IPS DF 6.9 (cell line): ENCODE measurements at regions not wholly inside any gene's neighbourhood (a gene's known extent, or its start where the extent isn't known, plus 50 kb on each side); places are given as distances from the start of the nearest gene placed in this dataset.

ENCODE experiments used
- DNase-seq: peaks from one replicate; pipeline ENCODE4 v3.0.0-alpha.2; 2013; ENCODE audit warnings: low read depth, low spot score
- H3K27ac ChIP-seq: one replicate; pipeline ENCODE4 v1.5.1; 2013; ENCODE audit warnings: low read length, control low read depth
- H3K27me3 ChIP-seq: 2 replicates; pipeline ENCODE4 v1.6.1; 2013; ENCODE audit warnings: mild to moderate bottlenecking, low read length; ENCODE audit not compliant: control insufficient read depth, insufficient read depth
- H3K36me3 ChIP-seq: 2 replicates; pipeline ENCODE4 v1.6.1; 2013; ENCODE audit warnings: low read length; ENCODE audit not compliant: control insufficient read depth, insufficient read depth
- H3K4me1 ChIP-seq: 2 replicates; pipeline ENCODE4 v1.6.1; 2013; ENCODE audit warnings: low read length; ENCODE audit not compliant: control insufficient read depth, insufficient read depth
- H3K4me3 ChIP-seq: 2 replicates; pipeline ENCODE4 v1.5.1; 2013; ENCODE audit warnings: mild to moderate bottlenecking, low read length
- H3K9me3 ChIP-seq: 2 replicates; pipeline ENCODE4 v1.6.1; 2013; ENCODE audit warnings: low read length, inconsistent platforms; ENCODE audit not compliant: control insufficient read depth, insufficient read depth
- WGBS: extraction: QIAGEN DNeasy Blood & Tissue Kit; methylation state at CpG from one replicate; pipeline ENCODE4 v1.1.7; 2013; ENCODE audit warnings: mixed read lengths, missing lambda C conversion rate; ENCODE audit not compliant: insufficient read length, insufficient coverage; 5-methylcytosine and 5-hydroxymethylcytosine counted together

GRCh38 chr9:13734601-13735000 is 455.1 kb upstream of the MPDZ start:
- no peaks in the 10 kb centered on the region for H3K36me3 ChIP-seq
- H3K4me3 ChIP-seq = no peak overlapping the region
- WGBS = no CpG with 5 or more reads among the region's 3 CpGs
- H3K27ac ChIP-seq = no peak overlapping the region
- DNase-seq = no peak
- no peaks in the 10 kb centered on the region for H3K27me3 ChIP-seq
- no peaks in the 10 kb centered on the region for H3K9me3 ChIP-seq
- H3K4me1 ChIP-seq = no peaks in the 10 kb centered on the region

DNA sequence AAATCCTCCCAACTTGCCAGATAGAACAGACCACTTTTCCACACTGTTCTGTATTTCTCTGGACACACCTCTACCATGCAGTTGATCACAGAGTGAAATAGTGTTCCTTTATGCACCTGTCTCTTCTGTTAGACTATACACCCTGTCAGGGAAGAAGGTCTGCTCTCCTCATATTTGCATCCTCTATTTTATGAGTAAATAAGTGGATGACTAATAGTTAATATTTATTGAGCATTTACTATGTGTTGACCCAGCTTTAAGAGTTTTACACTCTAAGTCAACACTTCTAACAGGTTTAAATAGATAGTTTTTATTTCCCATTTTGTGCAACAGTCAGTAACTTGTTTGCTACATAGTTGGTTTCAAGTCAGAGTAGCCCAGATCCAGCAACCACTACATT is 452.8 kb upstream of the MPDZ start:
- Histone ChIP-seq H3K27ac (no peak overlapping the region), H3K4me1 (no peaks in the 10 kb centered on the region), H3K36me3 (no peaks in the 10 kb centered on the region), H3K27me3 (no peaks in the 10 kb centered on the region), H3K9me3 (no peaks in the 10 kb centered on the region), H3K4me3 (no peak overlapping the region)
- no peak for DNase-seq

DNA sequence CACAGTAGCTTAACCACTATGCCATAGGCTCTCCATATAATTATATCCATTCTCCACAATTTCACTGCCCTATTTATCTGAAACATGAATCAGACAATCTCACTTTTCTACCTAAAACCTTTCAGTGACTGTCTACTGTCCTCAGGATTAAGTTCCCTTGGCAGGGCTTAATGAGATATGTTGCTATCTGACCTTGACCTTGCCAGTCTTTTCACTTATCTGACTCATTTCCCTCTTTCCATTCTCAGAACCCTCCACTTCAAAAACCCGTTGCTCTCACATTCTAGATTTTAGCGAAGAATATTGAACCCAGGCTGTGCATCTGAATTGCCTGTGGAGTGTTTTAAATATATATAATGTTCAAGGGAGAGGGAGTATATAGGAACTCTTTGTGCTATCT is 452.1 kb upstream of the MPDZ start:
- Histone ChIP-seq H3K4me3 (no peak overlapping the region), H3K9me3 (no peaks in the 10 kb centered on the region), H3K27me3 (no peaks in the 10 kb centered on the region), H3K27ac (no peak overlapping the region), H3K36me3 (no peaks in the 10 kb centered on the region), H3K4me1 (no peaks in the 10 kb centered on the region)
- no peak for DNase-seq
- WGBS = no CpG with 5 or more reads among the region's 2 CpGs

- no peak for DNase-seq
- H3K4me1 ChIP-seq = no peaks in the 10 kb centered on the region
- no peaks in the 10 kb centered on the region for H3K9me3 ChIP-seq
- 100% methylated on average over 1 of the region's 2 CpGs for WGBS
- no peak overlapping the region for H3K4me3 ChIP-seq
- H3K27ac ChIP-seq = no peak overlapping the region
- no peaks in the 10 kb centered on the region for H3K27me3 ChIP-seq
- no peaks in the 10 kb centered on the region for H3K36me3 ChIP-seq
Measured at GRCh38 chr9:13729955-13730354, 450.5 kb upstream of the MPDZ start.

DNA sequence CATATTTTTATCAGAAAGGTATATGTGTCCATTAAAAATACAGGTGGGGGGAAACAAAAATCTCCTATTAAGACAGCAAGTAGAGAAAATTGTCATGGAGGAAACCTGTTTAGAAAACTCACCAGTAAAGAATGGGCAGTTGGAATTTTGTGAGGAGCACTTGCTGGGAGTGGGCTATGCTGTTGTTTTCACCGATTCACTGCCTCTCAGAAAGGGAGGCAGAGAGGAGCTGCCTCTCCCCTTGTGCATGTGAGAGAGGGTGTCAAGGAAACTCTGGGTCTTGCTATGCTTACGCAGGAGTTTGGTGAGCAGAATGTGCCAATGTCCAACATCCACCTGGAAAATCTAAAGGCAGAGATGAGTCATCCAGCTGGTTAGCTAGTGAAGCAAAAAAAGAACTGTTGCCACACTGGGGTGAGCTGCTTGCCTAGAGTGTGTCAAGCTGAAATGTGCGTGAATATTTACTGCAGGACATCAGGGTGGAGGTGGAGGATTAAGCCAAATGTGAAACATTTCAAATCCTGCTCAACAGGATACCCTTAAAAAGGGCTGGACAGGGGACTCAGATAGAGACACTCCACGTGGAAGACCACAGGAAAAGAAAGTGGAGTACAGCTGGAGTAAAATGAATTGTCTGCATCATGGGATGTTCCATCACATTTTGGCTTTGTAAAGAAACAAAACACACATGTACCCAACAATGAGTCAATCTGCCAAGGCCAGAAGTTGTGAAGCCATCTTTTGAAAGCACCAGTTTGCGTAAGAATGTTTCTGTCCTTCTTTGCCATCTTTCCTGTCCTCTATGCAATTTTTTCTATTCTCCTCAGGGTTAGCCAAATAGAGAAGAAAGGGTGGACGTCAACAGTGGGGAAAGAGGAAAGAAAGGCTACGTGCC is 449.7 kb upstream of the MPDZ start:
- DNase-seq = no peak
- Histone ChIP-seq H3K4me1 (no peaks in the 10 kb centered on the region), H3K9me3 (no peaks in the 10 kb centered on the region), H3K4me3 (no peak overlapping the region), H3K27me3 (no peaks in the 10 kb centered on the region), H3K27ac (no peak overlapping the region), H3K36me3 (no peaks in the 10 kb centered on the region)
- no CpG with 5 or more reads among the region's 7 CpGs for WGBS

- WGBS = no CpG with 5 or more reads among the region's 2 CpGs
- Histone ChIP-seq H3K4me1 (no peaks in the 10 kb centered on the region), H3K9me3 (no peaks in the 10 kb centered on the region), H3K4me3 (no peak overlapping the region), H3K27me3 (no peaks in the 10 kb centered on the region), H3K27ac (no peak overlapping the region), H3K36me3 (no peaks in the 10 kb centered on the region)
- DNase-seq = no peak
Measured at GRCh38 chr9:13728131-13728530, 448.6 kb upstream of the MPDZ start.

DNA sequence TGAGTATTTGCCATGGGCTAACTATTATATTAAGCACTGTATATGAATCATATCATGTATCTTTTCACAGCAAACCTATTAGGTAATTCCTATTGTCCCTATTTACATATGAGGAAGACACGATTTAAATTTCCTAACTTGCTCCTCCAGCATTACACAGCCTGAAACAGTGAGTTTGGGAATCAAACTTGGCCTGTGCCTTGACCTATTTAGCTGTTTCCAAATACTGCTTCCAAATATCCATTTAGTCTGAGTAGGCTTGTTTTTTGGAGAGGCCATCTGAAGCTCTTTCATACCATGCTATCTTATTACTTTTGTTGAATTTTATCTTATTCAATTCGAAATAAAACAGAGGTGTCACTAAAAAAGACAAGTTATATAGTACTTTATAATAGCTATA is 447.3 kb upstream of the MPDZ start:
- Histone ChIP-seq H3K9me3 (no peaks in the 10 kb centered on the region), H3K4me1 (no peaks in the 10 kb centered on the region), H3K27me3 (no peaks in the 10 kb centered on the region), H3K36me3 (no peaks in the 10 kb centered on the region), H3K27ac (no peak overlapping the region), H3K4me3 (no peak overlapping the region)
- WGBS = no CpG with 5 or more reads among the region's 2 CpGs
- no peak for DNase-seq

- Histone ChIP-seq H3K9me3 (no peaks in the 10 kb centered on the region), H3K27me3 (no peaks in the 10 kb centered on the region), H3K4me3 (no peak overlapping the region), H3K4me1 (no peaks in the 10 kb centered on the region), H3K27ac (no peak overlapping the region), H3K36me3 (no peaks in the 10 kb centered on the region)
- no CpG with 5 or more reads among the region's 2 CpGs for WGBS
- no peak for DNase-seq
Measured at GRCh38 chr9:13725516-13725915, 446.0 kb upstream of the MPDZ start.

GRCh38 chr9:13721481-13722235 is 442.2 kb upstream of the MPDZ start:
- WGBS = no CpG with 5 or more reads among the region's 1 CpG

GRCh38 chr9:13719981-13720676 is 440.6 kb upstream of the MPDZ start:
- Histone ChIP-seq H3K9me3 (no peaks in the 10 kb centered on the region), H3K4me3 (no peak overlapping the region), H3K27ac (no peak overlapping the region), H3K36me3 (no peaks in the 10 kb centered on the region), H3K27me3 (no peaks in the 10 kb centered on the region), H3K4me1 (peaks cover 1% of the 10 kb centered on the region; the same call in 1 of the 2 replicates)
- no peak for DNase-seq
- WGBS = no CpG with 5 or more reads among the region's 6 CpGs

More at GRCh38 chr9:13721481-13722235, 442.2 kb upstream of the MPDZ start:
- DNase-seq = no peak
- Histone ChIP-seq H3K4me1 (peaks cover 1% of the 10 kb centered on the region; the same call in 1 of the 2 replicates), H3K4me3 (no peak overlapping the region), H3K36me3 (no peaks in the 10 kb centered on the region), H3K27me3 (no peaks in the 10 kb centered on the region), H3K9me3 (no peaks in the 10 kb centered on the region), H3K27ac (no peak overlapping the region)
